ENCODE measurements at regions not wholly inside any gene's neighbourhood (a gene's known extent, or its start where the extent isn't known, plus 50 kb on each side); places are given as distances from the start of the nearest gene placed in this dataset.
"Not testable (repeated sequence)": the region's sequence is repeated elsewhere in the genome, so short reads cannot be mapped to it uniquely, and the experiment has no call there.

DNA sequence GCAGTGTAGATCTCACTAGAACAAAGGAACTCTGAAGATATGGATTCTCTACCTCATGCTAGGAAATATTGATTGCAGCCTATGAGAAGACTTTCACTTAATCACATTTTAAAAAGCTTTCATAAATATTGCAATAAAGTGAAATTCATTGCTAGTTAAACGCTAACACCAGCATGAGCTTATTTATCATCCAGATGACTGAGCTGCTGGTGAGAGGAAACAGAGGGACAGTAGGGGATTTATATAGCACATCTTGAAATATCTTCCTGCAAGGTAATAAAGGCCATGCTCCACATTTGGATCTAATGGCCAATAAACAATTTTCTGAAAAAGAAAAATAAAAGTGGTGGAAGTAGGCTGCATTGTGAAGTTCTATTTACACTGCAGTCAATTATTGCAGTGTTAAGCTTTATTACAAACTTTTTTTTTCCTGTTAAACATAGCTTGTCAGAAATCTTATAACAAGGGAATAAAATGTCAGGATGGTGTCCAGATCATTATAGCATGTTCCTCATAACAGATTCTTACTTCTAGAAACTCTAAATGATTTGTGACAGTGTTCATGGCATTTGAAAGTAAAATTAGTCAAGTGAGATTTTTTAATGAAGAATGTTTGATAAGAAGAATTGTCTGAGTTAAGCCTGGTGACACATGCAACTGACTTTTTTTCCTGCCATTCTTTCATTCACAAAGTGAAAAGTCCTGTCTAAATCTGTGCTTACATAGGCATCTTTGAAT, 342.6 kb downstream of the DMAC1 start:
- no peak for DNase-seq

GRCh38 chr9:7456377-7456776, 343.2 kb downstream of the DMAC1 start:
- DNase-seq: no peak

GRCh38 chr9:7454624-7455023, 345.0 kb downstream of the DMAC1 start:
- DNase-seq: no peak

DNA sequence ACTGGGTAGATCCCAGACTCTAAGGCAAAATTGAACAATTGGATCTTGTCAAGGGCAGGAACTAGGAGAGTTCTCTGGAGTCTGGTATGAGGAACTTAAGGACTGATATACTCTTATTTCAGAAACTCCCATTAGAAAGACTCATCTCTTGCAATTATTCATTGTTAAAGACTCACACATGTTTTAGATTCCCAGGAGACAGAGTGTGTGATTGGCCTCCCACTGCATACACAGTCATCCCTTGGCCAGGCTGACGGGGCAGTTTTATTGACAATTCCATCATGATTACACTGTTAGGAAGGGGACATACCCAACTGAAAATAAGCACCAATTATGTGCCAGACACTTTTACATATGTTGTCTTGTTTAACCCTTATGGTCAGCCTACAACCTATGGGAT, 347.2 kb downstream of the DMAC1 start:
- no peak for DNase-seq

- DNase-seq: no peak
These were observed 348.5 kb downstream of the DMAC1 start for GRCh38 chr9:7451062-7451461.

- DNase-seq: no peak
These were observed 356.0 kb downstream of the DMAC1 start for GRCh38 chr9:7443541-7443940.

DNA sequence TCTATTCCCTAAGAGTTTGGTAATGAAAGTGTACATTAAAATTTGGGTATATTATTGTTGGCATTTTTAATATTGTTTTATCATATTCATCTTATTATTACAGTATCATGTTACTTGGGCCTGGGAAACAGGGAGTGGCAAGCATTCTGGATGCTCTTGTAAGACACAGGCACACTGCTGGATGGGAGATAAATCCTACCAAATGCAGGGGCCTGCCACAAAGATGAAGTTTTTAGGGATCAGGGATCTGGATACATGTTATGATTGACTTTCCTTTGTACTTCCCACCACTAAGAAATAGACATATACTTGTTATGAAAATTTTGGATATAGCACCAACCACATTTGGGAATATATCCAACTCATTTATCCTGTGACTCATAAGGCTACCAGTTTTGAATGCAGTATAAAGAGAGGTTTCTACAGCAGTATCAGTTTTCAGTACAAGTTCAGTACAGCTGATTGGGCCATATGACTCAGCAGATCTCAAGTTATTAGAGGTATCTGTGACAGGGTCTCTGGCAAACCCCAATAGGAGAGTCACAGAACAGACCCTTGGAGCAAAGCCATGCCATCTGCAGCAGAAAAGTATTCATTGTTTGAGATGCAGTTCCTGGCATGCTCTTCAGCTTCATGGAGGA, 360.1 kb downstream of the DMAC1 start:
- no peak for DNase-seq

GRCh38 chr9:7436754-7437153, 362.8 kb downstream of the DMAC1 start:
- no peak for DNase-seq

- DNase-seq: no peak
These were observed 365.9 kb downstream of the DMAC1 start for GRCh38 chr9:7433508-7434292.

- no peak for DNase-seq
These were observed 366.6 kb downstream of the DMAC1 start for GRCh38 chr9:7432989-7433388.

DNA sequence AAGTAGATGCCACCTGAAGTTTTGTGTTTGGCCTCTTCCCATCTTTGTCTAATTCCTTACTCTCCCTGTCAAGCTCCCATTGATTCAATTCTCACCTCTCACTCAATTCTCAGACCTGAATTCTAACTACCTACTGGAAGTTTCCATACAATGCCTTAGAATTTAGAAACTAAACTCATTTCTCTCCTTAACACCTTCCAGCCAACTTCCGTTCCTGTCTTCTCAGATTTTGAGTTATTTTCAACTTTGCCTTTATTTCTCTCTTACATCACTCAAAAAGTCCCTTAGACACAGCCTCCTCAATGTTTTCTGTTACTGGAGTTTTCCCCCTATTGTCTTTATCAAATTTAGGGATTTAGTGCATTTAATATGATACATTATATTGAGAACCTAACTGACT, 382.2 kb downstream of the DMAC1 start:
- DNase-seq: not testable (repeated sequence)

- DNase-seq: no peak
These were observed 383.7 kb downstream of the DMAC1 start for GRCh38 chr9:7415836-7416235.

GRCh38 chr9:7408845-7409244, 390.7 kb downstream of the DMAC1 start:
- DNase-seq: no peak

DNA sequence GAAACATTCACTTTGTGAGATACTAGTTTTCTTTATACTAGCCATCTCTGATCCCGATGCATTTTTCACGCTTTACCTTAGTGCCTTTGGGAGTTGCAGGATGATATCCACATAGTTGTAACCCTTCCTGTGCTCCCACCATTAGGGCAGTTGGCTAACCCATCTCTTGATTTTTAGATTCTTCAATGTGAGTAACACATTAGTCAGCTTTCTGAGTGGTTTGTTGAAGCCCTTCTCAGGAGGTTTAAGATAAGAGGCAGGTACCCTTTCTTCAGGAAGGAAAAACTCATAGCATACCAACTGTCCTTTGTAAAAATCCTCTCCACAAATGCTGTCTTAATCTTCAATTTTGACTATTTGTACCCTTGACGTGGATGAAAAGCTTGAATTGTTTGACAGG, 392.3 kb downstream of the DMAC1 start:
- no peak for DNase-seq

GRCh38 chr9:7405924-7406604, 393.5 kb downstream of the DMAC1 start:
- DNase-seq: no peak

DNA sequence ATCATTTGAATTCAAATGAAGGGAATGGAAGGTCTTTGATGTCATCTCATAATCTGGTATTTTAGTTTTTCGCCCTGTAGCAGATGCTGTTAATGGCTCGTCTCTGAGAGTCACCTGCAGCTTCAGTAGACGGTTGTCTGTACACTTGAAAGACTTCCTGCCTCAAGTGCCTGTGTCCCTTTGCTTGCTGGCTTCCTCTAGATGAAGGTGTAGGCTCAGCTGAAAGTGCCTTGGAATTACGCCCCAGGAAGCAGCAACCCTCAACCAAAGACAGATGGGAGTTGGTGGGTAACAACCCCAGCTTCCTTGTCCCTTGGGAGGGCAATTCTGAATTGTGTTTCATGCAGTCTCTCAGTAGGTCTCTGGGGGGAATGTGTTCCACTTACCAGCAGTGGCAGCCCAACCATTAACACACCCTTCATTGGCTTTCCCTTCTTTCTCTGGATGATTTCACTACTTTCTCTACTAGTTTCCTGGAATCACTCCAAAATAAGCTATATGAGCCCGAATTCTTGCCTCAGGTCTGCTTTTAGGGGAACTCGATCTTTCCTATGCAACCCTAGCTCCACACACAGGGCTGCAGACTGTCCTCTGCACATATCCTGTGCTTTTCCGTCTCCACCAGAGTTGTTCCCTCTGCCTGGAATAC, 395.6 kb downstream of the DMAC1 start:
- no peak for DNase-seq

DNA sequence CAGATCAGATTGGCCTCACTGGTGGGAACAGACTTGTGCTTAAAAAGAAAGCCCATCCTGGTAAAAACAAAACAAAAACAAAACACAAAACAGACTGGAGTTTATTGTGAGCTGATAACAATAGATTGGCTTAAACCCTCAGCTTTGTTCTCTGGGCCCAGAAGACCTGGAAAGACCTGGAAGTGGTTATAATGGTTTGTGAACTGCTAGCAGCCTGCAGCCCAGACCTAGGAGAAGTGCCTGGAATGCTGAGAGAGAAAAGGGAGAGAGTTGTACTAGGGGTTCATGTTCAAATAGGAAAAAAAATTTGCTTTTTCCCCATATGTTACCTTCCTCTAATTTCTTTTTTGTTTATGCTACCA, 396.6 kb downstream of the DMAC1 start:
- DNase-seq: no peak

- DNase-seq: no peak
These were observed 397.1 kb downstream of the DMAC1 start for GRCh38 chr9:7402334-7403027.

- no peak for DNase-seq
These were observed 398.5 kb downstream of the DMAC1 start for GRCh38 chr9:7401116-7401515.

DNA sequence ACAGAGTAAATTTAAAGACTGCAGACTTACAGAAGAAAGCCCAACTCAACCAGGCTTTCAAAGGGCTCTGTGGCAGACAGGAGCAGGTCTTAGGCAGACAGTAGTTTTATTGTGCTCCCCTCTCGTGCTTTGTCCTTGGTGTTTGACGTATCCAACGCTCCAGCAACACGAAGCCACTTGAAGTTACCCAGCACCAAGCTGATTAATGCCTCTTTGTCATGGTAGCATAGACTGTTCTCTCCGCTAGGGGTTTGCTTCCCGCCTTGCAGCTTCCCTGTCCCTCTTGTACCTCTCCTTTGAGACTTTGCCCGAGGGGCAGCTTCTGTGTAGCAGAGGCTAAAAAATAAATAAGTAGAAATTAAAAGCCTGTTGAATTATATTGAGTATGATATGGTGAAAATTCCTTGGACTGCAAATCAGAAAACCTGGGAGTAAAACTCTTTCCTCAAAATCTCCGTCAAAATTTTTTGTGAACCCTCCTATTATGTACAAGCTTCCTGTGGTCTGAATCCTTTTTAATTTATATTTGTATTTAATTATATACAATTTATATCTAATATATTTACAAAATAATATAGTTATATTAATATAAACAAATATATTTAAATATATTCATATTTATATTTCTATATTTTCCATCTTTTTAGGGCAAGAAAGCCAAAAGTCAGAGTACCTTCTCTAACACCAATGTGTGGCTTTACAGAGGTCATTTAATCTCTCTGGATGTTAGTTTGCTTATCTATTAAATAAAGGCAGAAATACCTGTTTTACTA, 405.4 kb downstream of the DMAC1 start:
- DNase-seq: no peak

- no peak for DNase-seq
These were observed 407.4 kb downstream of the DMAC1 start for GRCh38 chr9:7392148-7392547.

Measured in T-helper 9 cell (primary cell).